ENCODE measurements at regions not wholly inside any gene's neighbourhood (a gene's known extent, or its start where the extent isn't known, plus 50 kb on each side); places are given as distances from the start of the nearest gene placed in this dataset.

DNA sequence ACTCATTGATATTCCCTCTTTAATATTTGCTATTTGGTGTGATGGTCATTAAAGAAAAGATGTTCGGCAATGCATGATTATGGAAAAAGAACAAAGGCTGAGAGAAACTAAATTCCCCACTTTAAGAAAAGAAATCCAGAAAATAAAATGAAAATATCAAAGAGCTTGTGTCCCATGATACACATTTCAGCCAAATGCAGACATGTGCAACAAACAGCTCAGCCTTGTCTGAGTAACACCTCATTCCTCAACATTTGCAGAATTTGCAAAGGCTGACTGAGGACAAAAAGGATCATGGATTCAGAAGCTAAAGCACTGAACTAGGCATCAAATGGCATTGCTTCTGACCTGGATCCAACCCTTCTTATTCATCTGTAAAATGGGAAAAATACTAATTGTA, 281.0 kb downstream of the RAB28 start:
- no peaks in the 10 kb centered on the region for H3K27me3 Mint-ChIP-seq (ENCODE audit: insufficient read depth, unreplicated experiment)
- Histone ChIP-seq H3K4me1 (no peaks in the 10 kb centered on the region), H3K27me3 (replicated peaks; ENCODE audit: control insufficient read depth, insufficient read depth, low read length) (no peaks in the 10 kb centered on the region), H3K9me3 (no peaks in the 10 kb centered on the region), H3K4me3 (ENCODE audit: low read depth, low read length) (no peak overlapping the region), H3K36me3 (ENCODE audit: control insufficient read depth, insufficient read depth, low read length) (no peaks in the 10 kb centered on the region)
- H3K4me1 Mint-ChIP-seq (ENCODE audit: low read depth, unreplicated experiment) = no peaks in the 10 kb centered on the region
- DNase-seq = no peak
- no TSS peak for BruUV-seq (replicated peaks)
- intact Hi-C loops (cut with micrococcal nuclease; ENCODE audit: unreplicated experiment) = no loop called here
- POLR2A ChIA-PET = no interaction called here
- no peak overlapping the region for H3K4me3 Mint-ChIP-seq (ENCODE audit: unreplicated experiment)
- no peak overlapping the region for H3K27ac Mint-ChIP-seq (ENCODE audit: unreplicated experiment)
- TF ChIP-seq, protein P1, sequence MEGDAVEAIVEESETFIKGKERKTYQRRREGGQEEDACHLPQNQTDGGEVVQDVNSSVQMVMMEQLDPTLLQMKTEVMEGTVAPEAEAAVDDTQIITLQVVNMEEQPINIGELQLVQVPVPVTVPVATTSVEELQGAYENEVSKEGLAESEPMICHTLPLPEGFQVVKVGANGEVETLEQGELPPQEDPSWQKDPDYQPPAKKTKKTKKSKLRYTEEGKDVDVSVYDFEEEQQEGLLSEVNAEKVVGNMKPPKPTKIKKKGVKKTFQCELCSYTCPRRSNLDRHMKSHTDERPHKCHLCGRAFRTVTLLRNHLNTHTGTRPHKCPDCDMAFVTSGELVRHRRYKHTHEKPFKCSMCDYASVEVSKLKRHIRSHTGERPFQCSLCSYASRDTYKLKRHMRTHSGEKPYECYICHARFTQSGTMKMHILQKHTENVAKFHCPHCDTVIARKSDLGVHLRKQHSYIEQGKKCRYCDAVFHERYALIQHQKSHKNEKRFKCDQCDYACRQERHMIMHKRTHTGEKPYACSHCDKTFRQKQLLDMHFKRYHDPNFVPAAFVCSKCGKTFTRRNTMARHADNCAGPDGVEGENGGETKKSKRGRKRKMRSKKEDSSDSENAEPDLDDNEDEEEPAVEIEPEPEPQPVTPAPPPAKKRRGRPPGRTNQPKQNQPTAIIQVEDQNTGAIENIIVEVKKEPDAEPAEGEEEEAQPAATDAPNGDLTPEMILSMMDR (IDR thresholded peaks at IDR 0.05; ENCODE audit: insufficient read depth in 1 of 2, low read depth in 1 of 2, low read length in 1 of 2, severe bottlenecking in 1 of 2, unreplicated experiment in 1 of 2) = no peak
- H3K36me3 Mint-ChIP-seq (ENCODE audit: insufficient read depth, unreplicated experiment) = no peaks in the 10 kb centered on the region
- no peaks in the 10 kb centered on the region for H3K9me3 Mint-ChIP-seq (ENCODE audit: unreplicated experiment)
- CTCF ChIA-PET = no interaction called here

DNA sequence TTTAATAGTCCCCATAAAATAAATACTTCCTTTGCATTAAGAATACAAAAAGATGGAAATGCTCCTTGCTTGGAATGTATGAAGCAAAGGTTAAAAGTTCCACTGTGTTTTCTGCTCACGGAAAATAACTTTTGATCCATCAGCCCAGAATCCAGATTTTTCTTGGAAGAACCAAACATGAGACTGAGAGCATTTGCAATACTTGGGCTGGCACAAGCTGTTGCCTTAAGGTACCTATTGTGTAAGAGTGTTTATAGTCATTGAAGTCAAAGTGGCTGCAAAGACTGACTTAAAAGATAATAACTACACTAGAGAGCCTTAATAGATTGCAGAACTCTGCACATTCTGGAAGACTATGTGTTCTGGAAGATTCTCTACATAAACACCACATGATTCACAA, 281.4 kb downstream of the RAB28 start:
- no peaks in the 10 kb centered on the region for H3K9me3 ChIP-seq
- no peaks in the 10 kb centered on the region for H3K27me3 ChIP-seq (replicated peaks; ENCODE audit: control insufficient read depth, insufficient read depth, low read length)
- no peaks in the 10 kb centered on the region for H3K36me3 ChIP-seq (ENCODE audit: control insufficient read depth, insufficient read depth, low read length)
- no peaks in the 10 kb centered on the region for H3K9me3 Mint-ChIP-seq (ENCODE audit: unreplicated experiment)
- DNase-seq = no peak
- no peak overlapping the region for H3K27ac Mint-ChIP-seq (ENCODE audit: unreplicated experiment)
- H3K4me3 ChIP-seq (ENCODE audit: low read depth, low read length) = no peak overlapping the region
- no peaks in the 10 kb centered on the region for H3K4me1 Mint-ChIP-seq (ENCODE audit: low read depth, unreplicated experiment)
- TF ChIP-seq, protein P1 (IDR thresholded peaks at IDR 0.05; ENCODE audit: insufficient read depth in 1 of 2, low read depth in 1 of 2, low read length in 1 of 2, severe bottlenecking in 1 of 2, unreplicated experiment in 1 of 2) = no peak
- no peaks in the 10 kb centered on the region for H3K36me3 Mint-ChIP-seq (ENCODE audit: insufficient read depth, unreplicated experiment)
- H3K27me3 Mint-ChIP-seq (ENCODE audit: insufficient read depth, unreplicated experiment) = no peaks in the 10 kb centered on the region
- BruUV-seq (replicated peaks) = no TSS peak
- intact Hi-C loops (cut with micrococcal nuclease; ENCODE audit: unreplicated experiment) = no loop called here
- H3K4me3 Mint-ChIP-seq (ENCODE audit: unreplicated experiment) = no peak overlapping the region
- ChIA-PET POLR2A (no interaction called here), CTCF (no interaction called here)
- no peaks in the 10 kb centered on the region for H3K4me1 ChIP-seq

DNA sequence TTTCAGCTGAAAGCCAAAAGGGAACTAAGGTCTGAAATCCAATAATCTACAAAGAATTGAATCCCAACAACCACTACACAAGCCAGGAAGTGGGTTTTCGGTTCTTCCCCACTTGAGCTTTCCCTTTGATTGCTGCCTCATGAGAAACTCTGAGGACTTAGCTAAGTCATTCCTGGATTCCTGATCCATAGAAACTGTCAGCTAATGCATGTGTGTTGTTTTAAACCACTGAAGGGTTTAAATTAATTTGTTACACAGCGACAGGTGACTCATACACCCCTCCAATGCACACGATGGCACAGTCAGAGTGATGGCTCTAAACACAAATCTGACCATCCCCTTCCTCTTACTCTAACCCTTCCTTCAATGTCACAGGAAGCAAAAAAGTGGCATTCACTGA, 282.9 kb downstream of the RAB28 start:
- H3K27ac Mint-ChIP-seq (ENCODE audit: unreplicated experiment) = no peak overlapping the region
- ChIA-PET POLR2A (no interaction called here), CTCF (no interaction called here)
- no peaks in the 10 kb centered on the region for H3K9me3 Mint-ChIP-seq (ENCODE audit: unreplicated experiment)
- TF ChIP-seq, protein P1 (IDR thresholded peaks at IDR 0.05; ENCODE audit: insufficient read depth in 1 of 2, low read depth in 1 of 2, low read length in 1 of 2, severe bottlenecking in 1 of 2, unreplicated experiment in 1 of 2) = no peak
- intact Hi-C loops (cut with micrococcal nuclease; ENCODE audit: unreplicated experiment) = no loop called here
- no peaks in the 10 kb centered on the region for H3K27me3 ChIP-seq (replicated peaks; ENCODE audit: control insufficient read depth, insufficient read depth, low read length)
- H3K27me3 Mint-ChIP-seq (ENCODE audit: insufficient read depth, unreplicated experiment) = no peaks in the 10 kb centered on the region
- no peaks in the 10 kb centered on the region for H3K36me3 Mint-ChIP-seq (ENCODE audit: insufficient read depth, unreplicated experiment)
- no peaks in the 10 kb centered on the region for H3K9me3 ChIP-seq
- H3K4me3 ChIP-seq (ENCODE audit: low read depth, low read length) = no peak overlapping the region
- no peak for DNase-seq
- no peaks in the 10 kb centered on the region for H3K4me1 ChIP-seq
- no peaks in the 10 kb centered on the region for H3K36me3 ChIP-seq (ENCODE audit: control insufficient read depth, insufficient read depth, low read length)
- no peak overlapping the region for H3K4me3 Mint-ChIP-seq (ENCODE audit: unreplicated experiment)
- H3K4me1 Mint-ChIP-seq (ENCODE audit: low read depth, unreplicated experiment) = no peaks in the 10 kb centered on the region
- no TSS peak for BruUV-seq (replicated peaks)

Data from Caco-2 (cell line).